ENCODE measurements at regions not wholly inside any gene's neighbourhood (a gene's known extent, or its start where the extent isn't known, plus 50 kb on each side); places are given as distances from the start of the nearest gene placed in this dataset.
A peak's percentile ranks its signal among the peaks of the same experiment; 100 is the strongest.
"Not testable (repeated sequence)": the region's sequence is repeated elsewhere in the genome, so short reads cannot be mapped to it uniquely, and the experiment has no call there.

DNA sequence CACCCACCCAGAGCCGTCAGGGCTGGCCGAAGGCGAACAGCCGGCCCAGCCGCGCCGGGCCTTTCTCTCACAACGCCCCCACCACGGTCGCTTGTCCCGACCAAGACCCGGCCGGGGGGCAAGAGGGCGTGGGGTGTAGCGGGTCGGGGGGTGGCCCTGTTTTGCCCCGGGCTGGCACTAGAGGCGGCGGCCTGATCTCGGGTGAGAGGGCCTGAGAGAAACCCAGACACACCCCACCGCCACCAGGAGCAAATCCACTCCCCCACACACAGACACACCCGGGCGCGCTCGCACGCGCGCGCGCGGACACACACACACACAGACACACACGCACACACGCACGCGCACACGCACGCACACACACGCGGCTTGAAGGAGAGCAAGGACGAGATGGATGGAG lies 100.0 kb upstream of the RHOU start:
- not testable (repeated sequence) for H3K79me2 ChIP-seq (ENCODE audit: control insufficient read depth, insufficient read depth, low read length, poor library complexity); H2AFZ ChIP-seq (ENCODE audit: insufficient read depth, low read length, poor library complexity); H2BK12ac ChIP-seq (ENCODE audit: low read length); DNase-seq; H3K4me2 ChIP-seq (ENCODE audit: low read length); H3K79me1 ChIP-seq (ENCODE audit: low read length); H3K27ac ChIP-seq (ENCODE audit: low read depth, low read length); H2BK5ac ChIP-seq (ENCODE audit: low read depth, low read length, poor library complexity); H3K4ac ChIP-seq (ENCODE audit: low read depth, low read length); H3K4me1 ChIP-seq (ENCODE audit: control insufficient read depth in 1 of 2, insufficient read depth in 2 of 2, low read length in 2 of 2); H4K12ac ChIP-seq (ENCODE audit: low read depth, low read length); H3K9ac ChIP-seq (ENCODE audit: low read length); H3K23ac ChIP-seq (ENCODE audit: low read length); H3K18ac ChIP-seq (ENCODE audit: low read length); H2AK5ac ChIP-seq (ENCODE audit: low read length); H2BK120ac ChIP-seq (ENCODE audit: insufficient read depth, low read length, poor library complexity); H3K36me3 ChIP-seq (ENCODE audit: control insufficient read depth in 1 of 2, insufficient read depth in 2 of 2, low read length in 2 of 2); H4K91ac ChIP-seq (ENCODE audit: low read depth, low read length); H4K8ac ChIP-seq (ENCODE audit: low read depth, low read length); H3K9me3 ChIP-seq (ENCODE audit: insufficient read depth, low read depth, low read length); H3K4me3 ChIP-seq (ENCODE audit: low read depth, low read length); H3K14ac ChIP-seq (ENCODE audit: low read length); H3K27me3 ChIP-seq (ENCODE audit: insufficient read depth, low read length)
- WGBS (ENCODE audit: extremely low coverage, insufficient coverage, insufficient read length) = no CpG with 5 or more reads among the region's 40 CpGs

DNA sequence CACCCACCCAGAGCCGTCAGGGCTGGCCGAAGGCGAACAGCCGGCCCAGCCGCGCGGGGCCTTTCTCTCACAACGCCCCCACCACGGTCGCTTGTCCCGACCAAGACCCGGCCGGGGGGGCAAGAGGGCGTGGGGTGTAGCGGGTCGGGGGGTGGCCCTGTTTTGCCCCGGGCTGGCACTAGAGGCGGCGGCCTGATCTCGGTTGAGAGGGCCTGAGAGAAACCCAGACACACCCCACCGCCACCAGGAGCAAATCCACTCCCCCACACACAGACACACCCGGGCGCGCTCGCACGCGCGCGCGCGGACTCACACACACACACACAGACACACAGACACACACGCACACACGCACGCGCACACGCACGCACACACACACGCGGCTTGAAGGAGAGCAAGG lies 97.8 kb upstream of the RHOU start:
- H3K9me3 ChIP-seq (ENCODE audit: insufficient read depth, low read depth, low read length); H3K4ac ChIP-seq (ENCODE audit: low read depth, low read length); H3K4me1 ChIP-seq (ENCODE audit: control insufficient read depth in 1 of 2, insufficient read depth in 2 of 2, low read length in 2 of 2); H3K27ac ChIP-seq (ENCODE audit: low read depth, low read length); H3K14ac ChIP-seq (ENCODE audit: low read length); H3K18ac ChIP-seq (ENCODE audit: low read length); H3K27me3 ChIP-seq (ENCODE audit: insufficient read depth, low read length); H2AFZ ChIP-seq (ENCODE audit: insufficient read depth, low read length, poor library complexity); H4K91ac ChIP-seq (ENCODE audit: low read depth, low read length); H2BK12ac ChIP-seq (ENCODE audit: low read length); H3K9ac ChIP-seq (ENCODE audit: low read length); H3K79me2 ChIP-seq (ENCODE audit: control insufficient read depth, insufficient read depth, low read length, poor library complexity); H3K79me1 ChIP-seq (ENCODE audit: low read length); H2AK5ac ChIP-seq (ENCODE audit: low read length); H3K23ac ChIP-seq (ENCODE audit: low read length); H4K8ac ChIP-seq (ENCODE audit: low read depth, low read length); DNase-seq; H4K12ac ChIP-seq (ENCODE audit: low read depth, low read length); H3K4me3 ChIP-seq (ENCODE audit: low read depth, low read length); H3K36me3 ChIP-seq (ENCODE audit: control insufficient read depth in 1 of 2, insufficient read depth in 2 of 2, low read length in 2 of 2); H2BK5ac ChIP-seq (ENCODE audit: low read depth, low read length, poor library complexity); H2BK120ac ChIP-seq (ENCODE audit: insufficient read depth, low read length, poor library complexity): not testable (repeated sequence)
- peak overlapping the region; percentile 58 for H3K4me2 ChIP-seq (ENCODE audit: low read length)
- no CpG with 5 or more reads among the region's 39 CpGs for WGBS (ENCODE audit: extremely low coverage, insufficient coverage, insufficient read length)

DNA sequence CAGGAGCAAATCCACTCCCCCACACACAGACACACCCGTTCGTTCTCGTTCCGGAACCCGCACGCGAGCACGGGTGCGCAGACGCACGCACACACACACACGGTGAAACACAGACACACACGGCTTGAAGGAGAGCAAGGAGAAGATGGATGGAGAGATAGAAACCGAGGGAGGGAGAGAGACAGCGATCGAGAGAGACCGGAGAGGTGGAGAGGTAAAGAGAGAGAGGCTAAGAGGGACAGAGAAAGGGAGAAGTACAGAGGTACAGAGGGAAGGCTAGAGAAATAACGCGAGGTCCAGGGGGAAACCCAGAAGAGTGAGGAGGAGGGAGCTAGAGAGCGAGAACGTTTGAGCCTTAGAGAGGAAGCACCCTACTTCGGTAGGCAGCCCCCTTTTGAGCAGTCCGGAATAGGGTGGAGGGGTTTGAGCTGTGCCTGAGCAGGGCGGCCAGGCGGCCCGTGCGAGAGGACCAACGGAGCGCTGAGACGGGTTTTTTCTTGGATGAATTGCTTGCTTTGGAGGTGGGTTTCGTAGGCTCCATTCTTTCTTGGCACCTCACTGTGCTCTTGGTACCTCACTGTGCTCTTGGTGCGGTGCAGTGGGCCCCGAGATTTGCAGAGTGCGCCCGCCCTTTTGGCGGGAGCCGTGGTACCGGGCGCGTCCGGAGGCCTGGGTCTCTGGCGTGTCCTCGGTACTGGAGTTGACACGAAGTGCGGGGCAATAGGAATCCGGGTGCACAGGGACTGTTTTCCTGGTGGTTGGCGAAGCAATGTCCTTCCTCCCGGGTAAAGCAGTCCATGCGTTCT lies 88.4 kb upstream of the RHOU start:
- WGBS (ENCODE audit: extremely low coverage, insufficient coverage, insufficient read length) = no CpG with 5 or more reads among the region's 49 CpGs
- peak overlapping the region; percentile 3 for H3K9ac ChIP-seq (ENCODE audit: low read length)
- H3K4ac ChIP-seq (ENCODE audit: low read depth, low read length) = no peak overlapping the region

DNA sequence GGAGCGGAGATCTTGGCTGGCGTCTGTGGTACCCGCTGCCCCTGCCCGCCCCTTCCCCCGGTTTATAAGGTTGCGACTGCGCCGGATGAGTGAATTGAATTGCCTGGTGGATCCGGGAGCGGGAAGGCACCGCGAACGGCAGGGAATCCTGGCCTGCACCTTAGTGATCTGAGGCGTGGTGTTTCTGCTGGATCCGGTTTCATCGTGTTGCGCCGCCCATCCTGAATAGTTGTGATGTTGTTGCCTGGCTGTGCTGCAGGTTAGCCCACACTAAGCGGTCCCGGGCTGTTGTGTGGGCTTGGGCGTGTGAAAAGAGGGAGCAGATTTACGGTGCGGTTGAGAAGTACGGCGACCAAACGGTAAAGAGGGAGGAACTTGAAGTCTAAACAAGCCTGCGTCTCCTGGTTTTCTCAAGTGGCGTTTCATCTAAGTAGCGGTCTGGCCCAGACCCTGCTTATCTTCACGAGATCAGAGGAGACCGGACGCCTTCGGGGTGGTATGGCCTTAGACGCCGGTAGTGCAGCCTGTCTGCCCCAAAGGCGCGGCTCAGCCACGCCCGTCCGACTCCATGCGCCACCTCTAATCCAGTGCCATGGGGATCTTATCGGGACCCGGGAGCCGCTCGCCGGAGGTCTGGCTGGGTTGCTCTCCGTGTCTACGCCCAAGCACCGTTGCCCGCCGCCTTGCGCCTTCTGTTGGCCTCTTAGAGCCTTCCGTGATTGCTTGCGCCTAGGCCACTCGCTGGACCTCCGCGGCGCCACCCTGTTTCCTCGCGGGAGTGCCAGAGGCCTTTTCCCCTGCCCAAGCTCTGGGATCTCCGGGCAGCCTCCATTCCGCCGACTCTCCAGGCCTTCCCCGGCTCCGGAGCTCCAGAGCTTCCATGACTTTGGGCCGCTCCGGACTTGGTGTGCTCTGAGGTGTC lies 87.5 kb upstream of the RHOU start:
- Histone ChIP-seq H2AK5ac (ENCODE audit: low read length) (no peak overlapping the region), H3K4me2 (ENCODE audit: low read length) (peak overlapping the region; percentile 79), H2AFZ (ENCODE audit: insufficient read depth, low read length, poor library complexity) (peak overlapping the region; percentile 30), H3K18ac (ENCODE audit: low read length) (peak overlapping the region; percentile 41), H2BK12ac (ENCODE audit: low read length) (no peak overlapping the region), H3K27ac (ENCODE audit: low read depth, low read length) (no peak overlapping the region), H3K79me1 (ENCODE audit: low read length) (peaks cover 2% of the 10 kb centered on the region), H3K36me3 (ENCODE audit: control insufficient read depth in 1 of 2, insufficient read depth in 2 of 2, low read length in 2 of 2) (no peaks in the 10 kb centered on the region), H3K79me2 (ENCODE audit: control insufficient read depth, insufficient read depth, low read length, poor library complexity) (no peaks in the 10 kb centered on the region), H3K4me3 (ENCODE audit: low read depth, low read length) (peak overlapping the region; percentile 72), H2BK120ac (ENCODE audit: insufficient read depth, low read length, poor library complexity) (no peak overlapping the region), H3K27me3 (ENCODE audit: insufficient read depth, low read length) (peaks cover 5% of the 10 kb centered on the region), H3K4ac (ENCODE audit: low read depth, low read length) (no peak overlapping the region), H3K23ac (ENCODE audit: low read length) (no peak overlapping the region), H3K9me3 (ENCODE audit: insufficient read depth, low read depth, low read length) (no peaks in the 10 kb centered on the region), H3K14ac (ENCODE audit: low read length) (peak overlapping the region; percentile 11), H4K91ac (ENCODE audit: low read depth, low read length) (no peak overlapping the region), H4K12ac (ENCODE audit: low read depth, low read length) (peak overlapping the region; percentile 28), H3K4me1 (ENCODE audit: control insufficient read depth in 1 of 2, insufficient read depth in 2 of 2, low read length in 2 of 2) (peaks cover 4 to 10% of the 10 kb centered on the region in 2 experiments), H2BK5ac (ENCODE audit: low read depth, low read length, poor library complexity) (no peak overlapping the region), H3K9ac (ENCODE audit: low read length) (no peak overlapping the region), H4K8ac (ENCODE audit: low read depth, low read length) (peak overlapping the region; percentile 30)
- no CpG with 5 or more reads among the region's 67 CpGs for WGBS (ENCODE audit: extremely low coverage, insufficient coverage, insufficient read length)
- peak; percentile 77 to 82 for DNase-seq

More for the DNA sequence above, 88.4 kb upstream of the RHOU start:
- Histone ChIP-seq H3K4me3 (ENCODE audit: low read depth, low read length) (peak overlapping the region; percentile 72), H3K27me3 (ENCODE audit: insufficient read depth, low read length) (peaks cover 5% of the 10 kb centered on the region), H3K18ac (ENCODE audit: low read length) (peak overlapping the region; percentile 36), H3K27ac (ENCODE audit: low read depth, low read length) (no peak overlapping the region), H3K14ac (ENCODE audit: low read length) (peak overlapping the region; percentile 21), H2BK12ac (ENCODE audit: low read length) (no peak overlapping the region), H2AK5ac (ENCODE audit: low read length) (no peak overlapping the region), H3K36me3 (ENCODE audit: control insufficient read depth in 1 of 2, insufficient read depth in 2 of 2, low read length in 2 of 2) (no peaks in the 10 kb centered on the region), H2BK5ac (ENCODE audit: low read depth, low read length, poor library complexity) (no peak overlapping the region), H3K79me1 (ENCODE audit: low read length) (peaks cover 2% of the 10 kb centered on the region), H2AFZ (ENCODE audit: insufficient read depth, low read length, poor library complexity) (peak overlapping the region; percentile 30), H2BK120ac (ENCODE audit: insufficient read depth, low read length, poor library complexity) (no peak overlapping the region), H3K23ac (ENCODE audit: low read length) (no peak overlapping the region), H3K79me2 (ENCODE audit: control insufficient read depth, insufficient read depth, low read length, poor library complexity) (no peaks in the 10 kb centered on the region), H4K8ac (ENCODE audit: low read depth, low read length) (peak overlapping the region; percentile 2), H4K91ac (ENCODE audit: low read depth, low read length) (peak overlapping the region; percentile 28), H3K4me2 (ENCODE audit: low read length) (peak overlapping the region; percentile 79), H3K9me3 (ENCODE audit: insufficient read depth, low read depth, low read length) (no peaks in the 10 kb centered on the region), H3K4me1 (ENCODE audit: control insufficient read depth in 1 of 2, insufficient read depth in 2 of 2, low read length in 2 of 2) (peaks cover 4 to 10% of the 10 kb centered on the region in 2 experiments), H4K12ac (ENCODE audit: low read depth, low read length) (no peak overlapping the region)
- DNase-seq = peak; percentile 13 to 47

All from trophoblast cell (in vitro differentiated cells and primary cell).